ENCODE measurements at regions not wholly inside any gene's neighbourhood (a gene's known extent, or its start where the extent isn't known, plus 50 kb on each side); places are given as distances from the start of the nearest gene placed in this dataset.

GRCh38 chr16:87067836-87068761 is 249.1 kb downstream of the C16orf95 start:
- DNase-seq (ENCODE audit: low spot score): no peak

DNA sequence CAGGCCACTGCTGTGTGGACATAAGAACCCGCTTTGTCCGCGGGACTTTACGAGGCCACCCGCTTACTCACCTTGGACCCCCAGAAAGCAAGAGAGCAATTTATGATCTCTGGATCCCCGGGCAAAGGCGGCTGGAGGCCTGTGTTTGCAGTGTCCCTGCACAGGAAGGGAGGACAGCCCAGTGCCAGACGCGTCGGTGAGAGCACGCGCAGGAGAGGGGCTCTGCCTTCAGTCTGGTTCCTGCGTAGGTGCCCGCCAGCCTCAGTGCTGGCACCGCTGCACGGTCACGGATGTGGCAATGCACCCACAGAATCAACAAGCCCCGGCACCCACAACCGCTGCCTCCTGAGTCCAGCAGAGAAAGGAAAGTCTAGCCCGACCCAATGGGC is 248.4 kb downstream of the C16orf95 start:
- no peak for DNase-seq (ENCODE audit: low spot score)

- DNase-seq (ENCODE audit: low spot score): no peak
Observed at GRCh38 chr16:87070657-87071056, 246.5 kb downstream of the C16orf95 start.

GRCh38 chr16:87072101-87072500 is 245.1 kb downstream of the C16orf95 start:
- no peak for DNase-seq (ENCODE audit: low spot score)

DNA sequence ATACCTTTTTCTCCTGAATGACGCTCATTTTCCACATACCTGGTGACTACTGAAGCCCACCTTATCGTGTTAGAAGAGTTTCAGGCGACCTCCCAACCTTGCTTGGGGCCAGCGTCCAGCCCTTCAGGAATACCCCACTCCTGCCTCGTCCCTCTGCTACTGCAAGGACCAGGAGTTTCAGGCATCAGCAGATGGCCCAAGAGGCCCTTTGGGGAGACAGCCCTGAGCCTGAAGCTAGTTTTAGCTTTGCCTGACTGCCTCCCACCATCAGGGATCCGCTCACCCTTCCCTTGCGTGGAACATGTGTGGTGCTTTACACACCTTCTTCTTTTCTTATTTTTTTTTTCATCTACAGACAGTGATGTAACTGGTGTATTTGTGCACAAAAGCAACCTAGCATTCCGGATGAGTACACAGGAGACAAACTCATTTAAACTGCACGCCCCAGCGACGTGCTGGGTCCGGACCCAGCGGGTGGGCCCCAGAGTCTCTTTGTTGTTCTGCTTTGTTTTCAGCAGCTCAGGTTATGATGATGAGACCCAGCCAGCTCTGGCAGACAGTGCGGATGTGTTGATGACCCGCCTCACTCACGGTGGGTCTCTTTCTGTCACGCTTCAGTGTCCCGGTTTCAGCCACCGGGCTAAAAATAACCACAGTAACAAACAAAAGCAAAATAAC is 242.4 kb downstream of the C16orf95 start:
- no peak for DNase-seq (ENCODE audit: low spot score)

DNA sequence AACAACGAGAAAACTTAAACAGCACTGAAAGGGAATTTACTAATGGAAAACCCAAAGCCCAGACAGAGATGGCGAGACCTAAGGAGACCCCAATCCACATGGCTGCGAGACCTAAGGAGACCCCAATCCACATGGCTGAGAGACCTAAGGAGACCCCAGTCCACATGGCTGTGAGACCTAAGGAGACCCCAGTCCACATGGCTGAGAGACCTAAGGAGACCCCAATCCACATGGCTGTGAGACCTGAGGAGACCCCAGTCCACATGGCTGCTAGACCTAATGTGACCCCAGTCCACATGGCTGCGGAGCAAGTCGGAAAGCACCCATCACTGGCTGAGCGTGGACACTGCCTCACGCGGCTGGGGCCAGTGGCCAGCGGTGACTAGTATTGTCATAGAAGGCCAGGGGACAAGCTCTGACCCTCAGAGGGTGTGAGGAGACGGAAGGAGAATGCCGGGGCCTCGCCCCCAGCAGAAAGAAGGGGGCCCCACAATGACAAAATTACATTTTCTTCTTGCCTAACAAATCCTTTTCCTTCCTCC is 241.8 kb downstream of the C16orf95 start:
- DNase-seq (ENCODE audit: low spot score): no peak

DNA sequence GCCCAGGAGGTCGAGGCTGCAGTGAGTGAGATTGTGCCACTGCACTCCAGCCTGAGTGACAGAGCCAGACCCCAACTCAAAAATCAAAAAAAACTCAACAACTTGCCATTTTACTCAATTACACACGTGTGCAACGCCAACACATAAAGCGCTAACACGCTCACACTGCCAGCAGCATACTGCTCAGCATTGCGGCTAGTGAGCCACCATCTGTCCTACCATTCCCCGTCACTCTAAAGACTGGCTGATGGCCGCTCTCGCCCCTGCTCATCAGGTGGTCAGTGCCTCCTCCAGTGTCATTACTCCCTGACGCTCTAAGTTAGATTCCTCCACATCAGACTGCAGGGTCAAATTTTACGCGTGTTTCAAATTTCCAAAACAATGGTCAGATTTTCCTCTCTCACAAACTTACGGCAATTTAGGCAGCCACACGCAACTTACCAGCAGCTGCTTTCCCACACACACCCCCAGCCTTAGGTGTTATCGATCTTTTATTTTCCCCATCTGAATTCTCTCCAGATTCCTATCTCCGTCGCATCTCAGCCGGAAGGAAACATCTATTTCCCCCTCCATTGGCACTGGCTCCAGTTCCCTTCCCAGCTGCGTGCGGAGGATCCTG is 240.8 kb downstream of the C16orf95 start:
- no peak for DNase-seq (ENCODE audit: low spot score)

DNA sequence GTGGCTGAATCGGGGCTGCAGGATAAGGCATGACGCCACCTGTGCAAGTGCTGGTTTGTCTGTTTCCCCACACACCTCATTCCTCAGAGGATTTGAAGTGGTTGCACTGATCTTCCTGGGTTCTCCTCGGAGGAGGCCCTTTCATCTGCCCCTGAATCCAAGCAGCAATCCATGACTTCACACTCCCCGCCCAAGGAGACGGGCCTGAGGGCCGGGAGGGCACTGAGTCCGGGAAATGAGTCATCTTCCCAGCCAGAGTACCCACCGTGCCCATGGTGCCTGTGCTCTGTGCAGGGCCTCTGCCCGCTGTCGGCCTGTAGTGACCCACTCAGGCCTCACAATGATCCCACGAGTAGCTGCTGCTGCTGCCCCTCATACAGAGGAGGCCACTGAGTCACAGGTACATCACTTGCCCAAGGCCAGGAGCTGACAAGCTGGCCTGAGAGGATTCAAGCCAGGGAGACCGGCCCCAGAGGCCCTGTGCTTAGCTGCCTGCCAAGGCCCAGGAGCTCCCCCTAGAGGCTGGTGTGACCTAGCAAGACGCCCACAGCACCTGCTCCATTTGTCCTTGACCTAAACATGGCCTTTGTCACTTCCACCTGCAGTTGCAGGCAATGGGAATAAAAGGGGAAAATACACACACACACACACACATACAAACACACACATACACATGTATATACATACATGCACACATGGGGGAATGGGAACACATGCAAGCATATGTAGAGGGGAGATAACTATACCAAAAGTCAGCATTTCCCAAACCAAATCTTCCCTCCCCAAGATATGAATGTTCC is 240.0 kb downstream of the C16orf95 start:
- no peak for DNase-seq (ENCODE audit: low spot score)

DNA sequence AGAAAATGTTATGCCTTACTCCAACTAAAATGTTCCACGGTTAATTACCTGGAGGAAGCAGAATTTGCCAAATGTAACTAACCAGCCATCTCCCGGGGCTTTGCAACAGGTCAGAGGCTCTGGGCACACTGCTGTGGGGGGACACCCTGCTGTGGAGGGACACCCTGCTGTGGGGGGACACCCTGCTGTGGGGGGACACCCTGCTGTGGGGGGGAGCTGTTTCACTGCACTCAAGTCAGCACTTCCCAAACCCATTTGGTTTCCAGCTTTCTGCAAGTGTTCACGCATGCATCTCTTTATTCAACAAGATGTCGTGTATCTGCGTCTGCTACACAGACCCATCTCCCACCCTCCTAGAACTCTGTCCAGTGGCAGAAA is 239.5 kb downstream of the C16orf95 start:
- DNase-seq (ENCODE audit: low spot score): no peak

DNA sequence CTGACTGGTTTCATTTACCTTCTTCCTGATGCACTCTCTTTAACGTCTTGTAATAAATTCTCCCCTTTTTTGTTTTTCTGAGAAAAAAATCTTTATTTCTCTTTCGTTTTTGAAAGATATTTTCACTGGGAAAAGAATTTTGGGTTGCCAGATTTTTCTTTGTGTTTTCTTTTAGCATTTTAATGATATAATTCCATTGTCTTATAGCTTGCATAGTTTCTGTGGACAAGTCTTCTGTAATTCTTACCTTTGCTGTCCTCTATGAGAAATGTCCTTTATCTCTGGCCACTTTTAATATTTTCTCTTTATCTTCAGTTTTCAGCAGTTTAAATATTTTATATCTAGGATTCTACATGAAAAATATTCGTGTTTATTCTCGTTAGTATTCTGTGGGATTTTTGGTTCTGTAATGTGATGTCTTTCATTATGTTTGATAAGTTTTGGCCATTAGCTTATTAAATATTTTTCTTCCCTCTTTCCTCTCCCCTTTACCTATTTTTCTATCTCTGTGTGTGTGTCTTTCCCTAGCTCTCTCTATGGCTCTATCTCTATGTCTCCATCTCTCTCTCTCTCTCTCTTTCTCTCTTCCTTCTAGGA is 236.5 kb downstream of the C16orf95 start:
- no peak for DNase-seq (ENCODE audit: low spot score)

DNA sequence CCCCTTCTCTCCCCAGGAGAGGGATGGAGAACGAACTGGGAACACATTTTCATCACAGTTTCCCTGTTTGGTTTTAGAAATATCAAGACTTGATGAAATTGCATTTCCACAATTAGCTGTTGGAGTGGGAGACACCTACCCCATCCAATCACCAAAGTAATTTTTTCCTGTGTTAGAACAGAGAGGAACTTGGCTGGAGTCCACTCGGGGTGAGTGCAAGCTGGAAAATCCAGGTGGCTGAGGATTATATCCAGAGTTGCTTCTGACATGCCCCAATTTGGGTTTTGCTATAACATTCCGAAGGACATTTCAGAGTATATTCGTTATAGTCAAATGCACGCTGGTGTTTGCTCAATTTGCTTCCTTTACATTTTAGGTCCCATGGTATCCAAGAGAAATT is 231.8 kb downstream of the C16orf95 start:
- no peak for DNase-seq (ENCODE audit: low spot score)

GRCh38 chr16:87086156-87086555 is 231.0 kb downstream of the C16orf95 start:
- DNase-seq (ENCODE audit: low spot score): no peak

DNA sequence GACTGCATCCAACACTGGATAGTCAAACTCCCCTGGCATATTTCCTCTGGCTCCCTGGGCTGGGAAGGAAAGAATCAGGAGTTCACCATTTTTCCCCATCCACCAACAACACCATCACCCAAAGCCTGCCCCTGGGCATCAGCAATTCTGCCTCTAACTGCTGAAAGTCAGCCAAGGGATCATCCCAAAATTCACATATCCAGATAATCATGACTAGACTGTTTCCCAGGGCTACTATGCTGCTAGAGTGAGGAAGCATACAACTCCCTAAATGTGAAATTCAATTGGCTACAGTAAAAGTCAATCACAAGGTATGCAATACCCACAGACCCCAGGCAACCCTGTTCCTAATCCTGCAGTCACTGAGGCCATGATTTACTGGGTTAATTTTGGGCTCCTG is 230.6 kb downstream of the C16orf95 start:
- DNase-seq (ENCODE audit: low spot score): no peak

DNA sequence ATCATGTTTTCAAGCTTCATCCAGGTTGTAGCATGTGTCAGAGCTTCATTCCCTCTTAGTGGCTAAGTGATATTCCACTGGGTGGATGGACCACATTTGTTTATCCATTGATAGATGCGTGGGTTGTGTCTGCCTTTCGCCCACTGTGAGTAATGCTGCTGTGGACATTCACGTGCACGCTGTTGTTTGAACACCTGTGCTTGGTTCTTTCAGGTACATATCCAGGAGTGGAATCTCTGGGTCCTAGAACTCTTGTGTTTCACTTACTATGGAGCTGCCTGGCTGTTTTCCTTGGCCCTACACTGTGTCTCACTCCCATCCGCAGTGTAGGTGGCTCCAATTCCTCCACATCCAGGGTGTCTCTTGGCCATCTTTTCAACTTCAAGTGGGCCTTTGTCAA is 224.2 kb downstream of the C16orf95 start:
- no peak for DNase-seq (ENCODE audit: low spot score)

- DNase-seq (ENCODE audit: low spot score): no peak
Observed at GRCh38 chr16:87093804-87094555, 223.2 kb downstream of the C16orf95 start.

DNA sequence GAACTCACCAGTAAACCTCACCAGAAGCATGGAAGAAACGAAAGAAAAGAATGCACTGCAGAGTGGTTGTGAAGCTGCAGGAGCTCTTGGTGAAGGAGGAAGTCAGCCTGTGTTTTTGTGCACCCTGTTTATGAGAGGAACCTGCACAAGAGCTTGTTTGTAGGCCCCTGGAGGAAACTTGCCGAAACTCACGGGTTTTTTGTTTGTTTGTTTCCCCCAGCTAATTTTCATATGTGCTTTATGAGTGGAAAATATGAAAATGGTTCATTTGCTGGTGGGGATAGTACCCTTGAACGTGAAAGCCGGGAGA is 222.7 kb downstream of the C16orf95 start:
- DNase-seq (ENCODE audit: low spot score): no peak

DNA sequence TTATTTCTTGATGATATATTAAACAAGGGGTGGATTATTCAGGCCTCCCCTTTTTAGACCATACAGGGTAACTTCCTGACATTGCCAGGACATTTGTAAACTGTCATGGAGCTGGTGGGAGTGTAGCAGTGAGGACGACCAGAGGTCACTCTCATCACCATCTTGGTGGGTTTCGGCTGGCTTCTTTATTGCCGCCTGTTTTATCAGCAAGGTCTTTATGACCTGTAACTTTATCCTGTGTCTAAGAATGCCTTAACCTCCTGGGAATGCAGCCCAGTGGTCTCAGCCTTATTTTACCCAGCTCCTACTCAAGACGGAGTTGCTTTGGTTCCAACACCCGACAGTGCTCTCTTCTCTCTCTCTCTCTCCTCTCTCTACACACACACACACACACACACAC is 221.9 kb downstream of the C16orf95 start:
- no peak for DNase-seq (ENCODE audit: low spot score)

DNA sequence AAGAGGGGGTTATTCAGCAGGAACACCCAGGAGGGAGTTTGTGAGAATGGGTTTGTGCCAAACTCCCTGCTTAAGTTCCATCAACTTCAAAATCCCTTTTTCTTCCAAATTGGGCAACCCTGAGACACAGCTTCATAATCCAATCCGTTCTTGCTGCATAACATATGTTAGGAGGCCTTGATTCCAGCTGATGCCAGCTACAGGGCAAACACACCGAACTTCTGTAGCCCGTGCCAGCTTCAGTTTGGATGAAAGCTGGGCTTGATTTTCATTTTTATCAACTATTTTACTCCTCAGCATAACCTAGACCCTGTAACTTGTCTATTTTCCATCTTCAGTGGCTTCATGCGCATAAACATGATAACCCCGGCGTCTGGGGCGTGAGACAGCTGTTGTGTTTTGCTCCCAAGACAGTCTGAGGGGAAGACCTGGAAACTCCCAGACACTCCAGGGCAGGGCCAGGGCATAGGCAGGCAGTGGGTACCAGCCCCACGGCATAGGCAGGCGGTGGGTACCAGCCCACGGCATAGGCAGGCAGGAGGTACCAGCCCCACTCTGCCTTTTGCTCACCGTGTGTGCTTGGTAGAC is 220.4 kb downstream of the C16orf95 start:
- DNase-seq (ENCODE audit: low spot score): no peak

- DNase-seq (ENCODE audit: low spot score): no peak
Observed at GRCh38 chr16:87098361-87098760, 218.8 kb downstream of the C16orf95 start.

- no peak for DNase-seq (ENCODE audit: low spot score)
Observed at GRCh38 chr16:87098976-87099720, 218.0 kb downstream of the C16orf95 start.

Data from CD4-positive, alpha-beta T cell treated with Interleukin-2 at 100 ng/mL for 4 hours (primary cell).